ENCODE measurements at regions not wholly inside any gene's neighbourhood (a gene's known extent, or its start where the extent isn't known, plus 50 kb on each side); places are given as distances from the start of the nearest gene placed in this dataset.
A peak's percentile ranks its signal among the peaks of the same experiment; 100 is the strongest.

GRCh38 chr1:34477632-34478141 is 277.2 kb upstream of the GJB5 start:
- POLR2A ChIA-PET = interaction anchor here (0.8 kb wide), 1 partner anchor 10 kb away, joined by 3 read pairs; no protein-coding TSS in a partner anchor
- no peak for TF ChIP-seq NCOR1 (IDR thresholded peaks at IDR 0.05)
- peak; percentile 65 for TF ChIP-seq TBP (optimal IDR thresholded peaks at IDR 0.05; ENCODE audit: low read depth, low read length)
- TF ChIP-seq CBX3 (IDR thresholded peaks at IDR 0.05; ENCODE audit: borderline replicate concordance in 1 of 2, low read length in 2 of 2) = no peak
- TF ChIP-seq SRSF1 (IDR thresholded peaks at IDR 0.05; ENCODE audit: low read depth, low read length) = no peak
- peak; percentile 71 for TF ChIP-seq POLR2H (tag; IDR thresholded peaks at IDR 0.05; ENCODE audit: low read depth)
- TF ChIP-seq ZNF830 (CRISPR knock-in tag; IDR thresholded peaks at IDR 0.05) = no peak
- TF ChIP-seq POLR3A (IDR thresholded peaks at IDR 0.05; ENCODE audit: borderline replicate concordance, extremely low read depth, insufficient read depth, insufficient read length) = peak; percentile 42
- Histone ChIP-seq H3K4me1 (replicated peaks in 1 of 2; ENCODE audit: control insufficient read depth in 2 of 2, insufficient read depth in 2 of 2, low read length in 2 of 2) (no peaks in the 10 kb centered on the region), H3K27me3 (ENCODE audit: control insufficient read depth in 2 of 2, insufficient read depth in 2 of 2, low read length in 2 of 2) (peaks cover 0 to 6% of the 10 kb centered on the region in 2 experiments; a peak in 1 of 5 replicates), H3K9me3 (replicated peaks; ENCODE audit: control insufficient read depth, insufficient read depth, low read depth, low read length) (no peaks in the 10 kb centered on the region), H2AFZ (ENCODE audit: low read depth, low read length) (no peak overlapping the region), H3K4me2 (ENCODE audit: insufficient read depth, low read length) (no peak overlapping the region), H3K9ac (ENCODE audit: insufficient read depth in 1 of 2, low read depth in 2 of 2, low read length in 2 of 2) (no peak overlapping the region), H3K4me3 (no peak overlapping the region), H4K20me1 (replicated peaks; ENCODE audit: control insufficient read depth, insufficient read depth, low read length) (no peaks in the 10 kb centered on the region), H3K79me2 (ENCODE audit: control insufficient read depth, insufficient read depth, low read length) (no peaks in the 10 kb centered on the region), H3K9me1 (ENCODE audit: control insufficient read depth, insufficient read depth, low read length) (no peaks in the 10 kb centered on the region), H3K36me3 (ENCODE audit: control insufficient read depth, insufficient read depth, low read length) (no peaks in the 10 kb centered on the region), H3K27ac (ENCODE audit: extremely low read depth, low read depth, low read length) (no peak overlapping the region)
- CTCF ChIA-PET (ENCODE audit: low intra/inter-chr PET ratio) = no interaction called here
- FAIRE-seq (no peak), DNase-seq (ENCODE audit: extremely low read depth in 1 of 4, low spot score in 3 of 4) (no peak), ATAC-seq (no peak)
- intact Hi-C loops (cut with micrococcal nuclease) = no loop called here
- in situ Hi-C loops (cut with MboI) = no loop called here
- WGBS (ENCODE audit: insufficient coverage, low coverage, missing lambda C conversion rate) = 0% methylated on average over 2 of the region's 2 CpGs
- BruUV-seq (replicated peaks) = no TSS peak

Data from K562 (cell line).